ENCODE measurements at regions not wholly inside any gene's neighbourhood (a gene's known extent, or its start where the extent isn't known, plus 50 kb on each side); places are given as distances from the start of the nearest gene placed in this dataset.

DNA sequence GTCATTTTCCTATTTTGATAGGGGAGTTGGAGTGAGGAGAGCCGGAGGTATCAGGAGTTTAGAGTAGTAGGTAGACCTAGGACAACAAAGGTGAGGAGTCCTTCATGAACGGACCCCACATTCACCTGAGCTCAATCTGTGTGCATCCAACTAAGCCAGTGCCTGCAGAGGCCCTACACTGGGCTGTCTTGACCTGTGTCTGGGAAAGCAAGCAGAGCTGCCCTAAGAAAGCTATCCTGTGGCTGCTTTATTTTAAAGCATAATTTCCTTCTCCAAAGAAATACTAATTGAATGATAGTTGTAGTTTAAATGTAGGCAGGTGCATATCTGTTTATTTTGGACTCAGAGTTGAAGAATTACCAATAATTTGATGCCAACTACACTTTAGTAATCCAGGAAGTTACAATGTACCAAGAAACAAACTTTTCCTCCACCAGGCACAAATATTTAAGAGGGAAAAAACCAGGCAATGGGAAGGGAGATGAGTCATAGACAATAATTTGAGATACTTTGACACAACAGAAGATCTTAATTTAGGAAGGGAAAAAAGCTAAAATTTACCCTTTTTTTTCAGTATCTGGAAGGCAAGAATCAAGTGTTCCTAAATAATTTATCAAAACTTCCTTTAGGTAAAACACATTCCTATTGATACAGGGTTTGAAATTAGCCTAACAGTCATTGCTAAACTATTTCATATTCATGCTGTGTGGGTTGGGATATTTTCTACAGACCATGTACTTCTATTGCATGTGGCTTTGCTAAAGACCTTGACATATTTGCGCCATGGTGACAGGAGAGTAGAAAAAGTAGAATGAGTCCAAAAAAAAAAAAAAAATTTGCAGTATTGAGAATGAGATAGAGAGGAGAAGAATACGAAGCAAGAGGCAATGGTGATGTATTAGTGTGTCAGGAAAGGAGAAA lies 376.6 kb upstream of the TUSC1 start:
- TF ChIP-seq, protein P1, sequence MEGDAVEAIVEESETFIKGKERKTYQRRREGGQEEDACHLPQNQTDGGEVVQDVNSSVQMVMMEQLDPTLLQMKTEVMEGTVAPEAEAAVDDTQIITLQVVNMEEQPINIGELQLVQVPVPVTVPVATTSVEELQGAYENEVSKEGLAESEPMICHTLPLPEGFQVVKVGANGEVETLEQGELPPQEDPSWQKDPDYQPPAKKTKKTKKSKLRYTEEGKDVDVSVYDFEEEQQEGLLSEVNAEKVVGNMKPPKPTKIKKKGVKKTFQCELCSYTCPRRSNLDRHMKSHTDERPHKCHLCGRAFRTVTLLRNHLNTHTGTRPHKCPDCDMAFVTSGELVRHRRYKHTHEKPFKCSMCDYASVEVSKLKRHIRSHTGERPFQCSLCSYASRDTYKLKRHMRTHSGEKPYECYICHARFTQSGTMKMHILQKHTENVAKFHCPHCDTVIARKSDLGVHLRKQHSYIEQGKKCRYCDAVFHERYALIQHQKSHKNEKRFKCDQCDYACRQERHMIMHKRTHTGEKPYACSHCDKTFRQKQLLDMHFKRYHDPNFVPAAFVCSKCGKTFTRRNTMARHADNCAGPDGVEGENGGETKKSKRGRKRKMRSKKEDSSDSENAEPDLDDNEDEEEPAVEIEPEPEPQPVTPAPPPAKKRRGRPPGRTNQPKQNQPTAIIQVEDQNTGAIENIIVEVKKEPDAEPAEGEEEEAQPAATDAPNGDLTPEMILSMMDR (conservative IDR thresholded peaks at IDR 0.05; ENCODE audit: low read length), result no peak
- TF ChIP-seq EZH2phosphoT487 (IDR thresholded peaks at IDR 0.05; ENCODE audit: borderline replicate concordance), result no peak
